Brain microvascular endothelial cell (primary cell): ENCODE measurements at regions not wholly inside any gene's neighbourhood (a gene's known extent, or its start where the extent isn't known, plus 50 kb on each side); places are given as distances from the start of the nearest gene placed in this dataset.

ENCODE experiments used
- DNase-seq: peaks from one replicate; pipeline ENCODE4 v3.0.0-alpha.2; 2020
- H3K27ac ChIP-seq: fragments of 250-450 bp; sonication (Bioruptor Pico); 2 replicates; pipeline ENCODE4 v1.5.1; 2020; ENCODE audit warnings: mild to moderate bottlenecking, moderate library complexity
- H3K27me3 ChIP-seq: fragments of 250-450 bp; sonication (Bioruptor Pico); replicated peaks from 2 replicates; pipeline ENCODE4 v1.5.1; 2020; ENCODE audit warnings: mild to moderate bottlenecking
- H3K36me3 ChIP-seq: fragments of 250-450 bp; sonication (Bioruptor Pico); replicated peaks from 2 replicates; pipeline ENCODE4 v1.5.1; 2020; ENCODE audit warnings: mild to moderate bottlenecking
- H3K4me3 ChIP-seq: 2 replicates; pipeline ENCODE4 v1.5.1; 2011; ENCODE audit warnings: low read depth, mild to moderate bottlenecking, control low read depth, low read length, moderate library complexity
- CTCF ChIP-seq: IDR thresholded peaks from 2 replicates; pipeline ENCODE4 v1.5.1; 2011; ENCODE audit warnings: low read depth, mild to moderate bottlenecking, moderate library complexity, low read length, control low read depth, inconsistent platforms; ENCODE audit errors: missing control alignments
- in situ Hi-C: cut with HindIII; loops from 2 replicates; pipeline ENCODE4 v1.10.0; 2017; ENCODE audit warnings: low sequenced_read_pairs, low pct_ligation_motif_present

- DNase-seq, result no peak
Observed at GRCh38 chr3:117170094-117170493, 460.5 kb downstream of the TUSC7 start.

GRCh38 chr3:117171124-117171523 is 461.5 kb downstream of the TUSC7 start:
- no peak for TF ChIP-seq CTCF
- no peak overlapping the region for H3K4me3 ChIP-seq
- no peaks in the 10 kb centered on the region for H3K27me3 ChIP-seq
- no peak overlapping the region for H3K27ac ChIP-seq
- H3K36me3 ChIP-seq, result no peaks in the 10 kb centered on the region
- in situ Hi-C loops, result no loop called here
- no peak for DNase-seq

More at GRCh38 chr3:117170094-117170493, 460.5 kb downstream of the TUSC7 start:
- Histone ChIP-seq H3K4me3 (no peak overlapping the region), H3K36me3 (no peaks in the 10 kb centered on the region), H3K27ac (no peak overlapping the region), H3K27me3 (no peaks in the 10 kb centered on the region)
- TF ChIP-seq CTCF, result no peak
- in situ Hi-C loops, result no loop called here

GRCh38 chr3:117172426-117172825 is 462.8 kb downstream of the TUSC7 start:
- H3K36me3 ChIP-seq, result no peaks in the 10 kb centered on the region
- in situ Hi-C loops, result no loop called here
- no peak for TF ChIP-seq CTCF
- no peak overlapping the region for H3K27ac ChIP-seq
- H3K27me3 ChIP-seq, result no peaks in the 10 kb centered on the region
- H3K4me3 ChIP-seq, result no peak overlapping the region
- DNase-seq, result no peak

GRCh38 chr3:117181222-117181621 is 471.6 kb downstream of the TUSC7 start:
- in situ Hi-C loops, result no loop called here
- no peak overlapping the region for H3K4me3 ChIP-seq
- no peak for DNase-seq
- no peak overlapping the region for H3K27ac ChIP-seq
- H3K36me3 ChIP-seq, result no peaks in the 10 kb centered on the region
- no peak for TF ChIP-seq CTCF
- H3K27me3 ChIP-seq, result no peaks in the 10 kb centered on the region

- Histone ChIP-seq H3K27ac (no peak overlapping the region), H3K36me3 (no peaks in the 10 kb centered on the region), H3K27me3 (no peaks in the 10 kb centered on the region), H3K4me3 (no peak overlapping the region)
- DNase-seq, result peak; percentile 45
- no peak for TF ChIP-seq CTCF
- in situ Hi-C loops, result no loop called here
Observed at GRCh38 chr3:117184574-117184973, 475.0 kb downstream of the TUSC7 start.

GRCh38 chr3:117191245-117191644 is 481.7 kb downstream of the TUSC7 start:
- Histone ChIP-seq H3K27ac (no peak overlapping the region), H3K36me3 (no peaks in the 10 kb centered on the region), H3K4me3 (no peak overlapping the region), H3K27me3 (no peaks in the 10 kb centered on the region)
- DNase-seq, result no peak
- in situ Hi-C loops, result no loop called here
- no peak for TF ChIP-seq CTCF
